ENCODE measurements at regions not wholly inside any gene's neighbourhood (a gene's known extent, or its start where the extent isn't known, plus 50 kb on each side); places are given as distances from the start of the nearest gene placed in this dataset.

DNA sequence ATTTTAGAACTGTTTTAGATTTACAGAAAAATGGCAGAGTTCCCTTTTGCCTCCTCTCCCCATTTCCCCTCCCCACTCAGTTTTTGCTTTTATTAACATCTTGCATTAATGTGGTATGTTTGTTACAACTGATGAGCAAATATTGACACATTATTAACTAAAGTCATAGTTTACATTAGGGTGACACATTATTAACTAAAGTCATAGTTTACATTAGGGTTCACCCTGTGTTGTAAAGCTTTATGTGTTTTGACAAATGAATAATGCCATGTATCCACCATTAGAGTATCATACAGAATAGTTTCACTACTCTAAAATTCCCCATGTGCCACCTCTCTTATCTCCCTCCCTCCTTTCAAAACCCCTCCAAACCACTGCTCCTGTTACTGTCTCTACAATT, 262.5 kb downstream of the NPR3 start:
- TF ChIP-seq, protein P1, sequence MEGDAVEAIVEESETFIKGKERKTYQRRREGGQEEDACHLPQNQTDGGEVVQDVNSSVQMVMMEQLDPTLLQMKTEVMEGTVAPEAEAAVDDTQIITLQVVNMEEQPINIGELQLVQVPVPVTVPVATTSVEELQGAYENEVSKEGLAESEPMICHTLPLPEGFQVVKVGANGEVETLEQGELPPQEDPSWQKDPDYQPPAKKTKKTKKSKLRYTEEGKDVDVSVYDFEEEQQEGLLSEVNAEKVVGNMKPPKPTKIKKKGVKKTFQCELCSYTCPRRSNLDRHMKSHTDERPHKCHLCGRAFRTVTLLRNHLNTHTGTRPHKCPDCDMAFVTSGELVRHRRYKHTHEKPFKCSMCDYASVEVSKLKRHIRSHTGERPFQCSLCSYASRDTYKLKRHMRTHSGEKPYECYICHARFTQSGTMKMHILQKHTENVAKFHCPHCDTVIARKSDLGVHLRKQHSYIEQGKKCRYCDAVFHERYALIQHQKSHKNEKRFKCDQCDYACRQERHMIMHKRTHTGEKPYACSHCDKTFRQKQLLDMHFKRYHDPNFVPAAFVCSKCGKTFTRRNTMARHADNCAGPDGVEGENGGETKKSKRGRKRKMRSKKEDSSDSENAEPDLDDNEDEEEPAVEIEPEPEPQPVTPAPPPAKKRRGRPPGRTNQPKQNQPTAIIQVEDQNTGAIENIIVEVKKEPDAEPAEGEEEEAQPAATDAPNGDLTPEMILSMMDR (IDR thresholded peaks at IDR 0.05) = no peak
- TF ChIP-seq POLR2A (IDR thresholded peaks at IDR 0.05) (no peak), POLR2AphosphoS5 (IDR thresholded peaks at IDR 0.05) (no peak)
